IPS-NIHi11 (cell line): ENCODE measurements at regions not wholly inside any gene's neighbourhood (a gene's known extent, or its start where the extent isn't known, plus 50 kb on each side); places are given as distances from the start of the nearest gene placed in this dataset.

Experiments used
- DNase-seq: peaks from one replicate; pipeline ENCODE4 v3.0.0; 2012; ENCODE audit warnings: mixed read lengths, low spot score

DNA sequence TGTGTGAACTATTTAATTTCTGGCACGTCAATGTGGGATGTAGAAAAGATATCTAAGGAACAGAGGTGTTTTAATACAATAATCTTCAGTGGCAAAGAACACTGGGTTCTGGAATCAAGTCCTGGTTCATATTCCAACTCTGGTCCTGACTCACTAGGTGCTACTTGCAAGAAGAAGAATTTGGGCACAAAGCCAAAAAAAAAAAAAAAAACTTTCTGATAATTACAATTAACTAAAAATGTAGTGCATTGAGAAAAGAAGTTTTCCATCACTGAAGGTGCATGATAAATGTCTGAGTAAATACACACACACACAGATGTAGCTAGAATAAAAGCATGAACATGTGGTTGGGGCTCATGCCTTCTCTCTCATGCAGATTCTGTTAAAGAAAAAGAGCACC lies 424.4 kb upstream of the REG3G start:
- DNase-seq = no peak

DNA sequence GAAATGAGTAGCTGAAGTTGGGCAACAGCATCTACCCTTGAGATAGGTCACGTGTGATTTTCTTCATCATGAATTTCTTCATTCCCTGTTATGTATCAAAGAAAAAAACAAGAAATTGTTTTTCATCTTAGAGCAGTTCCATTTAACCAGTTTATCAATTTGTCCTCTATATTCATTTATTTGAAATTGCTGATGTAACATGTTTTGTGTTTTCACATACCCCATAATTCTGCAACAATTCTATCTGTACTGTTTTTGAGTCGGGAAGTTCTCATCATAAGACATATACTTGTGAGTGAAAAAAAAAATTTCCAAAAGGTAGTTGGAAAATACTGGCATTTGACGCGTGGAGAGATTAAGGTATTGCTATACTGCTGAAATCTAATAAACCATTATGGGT lies 422.6 kb upstream of the REG3G start:
- no peak for DNase-seq

GRCh38 chr2:78606895-78607294 lies 418.6 kb upstream of the REG3G start:
- DNase-seq = no peak

- no peak for DNase-seq
These were observed 410.8 kb upstream of the REG3G start for GRCh38 chr2:78614726-78615125.

DNA sequence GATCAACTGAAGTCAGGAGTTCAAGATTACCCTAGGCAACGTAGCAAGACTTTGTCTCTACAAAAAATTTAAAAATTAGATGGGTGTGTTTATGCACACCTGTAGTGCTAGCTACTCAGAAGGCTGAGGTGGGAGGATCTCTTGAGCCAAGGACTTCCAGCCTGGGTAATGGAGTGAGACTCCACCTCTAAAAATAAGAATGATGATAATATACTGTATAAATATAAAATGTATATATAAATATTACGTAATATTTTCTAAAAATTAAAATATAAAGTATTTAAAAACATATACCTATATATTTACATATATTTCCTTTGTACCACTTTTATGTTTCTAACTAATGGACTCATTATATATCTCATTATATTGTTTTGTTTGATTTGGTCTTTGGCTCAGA lies 409.5 kb upstream of the REG3G start:
- DNase-seq = no peak

GRCh38 chr2:78634425-78634824 lies 391.1 kb upstream of the REG3G start:
- no peak for DNase-seq

DNA sequence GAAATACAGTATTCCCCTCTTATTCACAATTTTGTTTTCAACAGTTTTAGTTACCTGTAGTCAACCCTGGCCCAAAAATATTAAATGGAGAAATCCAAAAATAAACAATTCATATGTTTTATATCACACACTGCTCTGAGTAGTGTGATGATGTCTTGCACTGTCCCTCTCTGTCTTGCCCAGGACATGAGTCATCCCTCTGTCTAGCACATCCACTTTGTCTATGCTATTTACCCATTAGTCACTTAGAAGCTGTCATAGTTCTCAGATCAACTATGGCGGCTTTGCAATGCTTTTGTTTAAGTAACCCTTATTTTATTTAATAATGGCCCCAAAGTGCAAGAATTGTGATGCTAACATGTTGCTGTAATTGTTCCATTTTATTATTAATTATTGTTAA lies 380.6 kb upstream of the REG3G start:
- no peak for DNase-seq

DNA sequence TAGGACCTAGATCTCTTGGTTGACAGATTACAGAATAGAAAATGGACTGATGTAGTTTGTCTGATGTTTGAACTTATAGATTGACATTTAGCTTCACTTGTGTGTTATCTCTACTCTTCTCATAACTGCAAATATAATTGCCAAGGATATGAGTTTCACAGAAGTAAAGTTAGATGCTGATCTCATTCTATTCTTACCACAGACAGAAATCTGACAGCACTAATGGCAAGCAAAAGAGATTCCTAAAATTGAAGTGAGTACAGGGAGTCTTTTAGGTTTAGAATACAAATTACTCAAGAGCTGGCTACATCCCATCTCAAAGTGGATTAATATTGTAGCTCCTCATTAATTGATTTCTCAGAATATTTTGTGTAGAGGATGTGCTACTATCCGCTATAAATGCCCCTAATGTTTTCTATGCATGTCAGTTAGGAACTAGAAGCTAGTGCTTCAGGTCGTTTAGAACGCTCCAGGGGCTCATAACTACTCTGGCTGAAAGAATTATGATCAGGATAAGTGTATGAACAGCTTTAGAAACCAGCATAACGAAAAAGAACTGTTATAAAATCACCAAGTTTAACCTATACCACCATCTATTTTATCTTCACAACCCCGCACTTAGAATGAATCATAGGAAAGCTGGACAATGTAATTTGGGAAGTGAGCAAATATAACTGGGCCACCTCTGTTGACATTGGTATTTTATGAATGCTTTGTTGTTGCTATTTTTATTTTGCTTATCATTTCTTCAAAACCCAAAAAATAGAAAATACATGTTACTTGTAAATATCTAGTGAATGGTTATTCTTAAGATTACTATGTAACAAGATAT lies 378.8 kb upstream of the REG3G start:
- no peak for DNase-seq

DNA sequence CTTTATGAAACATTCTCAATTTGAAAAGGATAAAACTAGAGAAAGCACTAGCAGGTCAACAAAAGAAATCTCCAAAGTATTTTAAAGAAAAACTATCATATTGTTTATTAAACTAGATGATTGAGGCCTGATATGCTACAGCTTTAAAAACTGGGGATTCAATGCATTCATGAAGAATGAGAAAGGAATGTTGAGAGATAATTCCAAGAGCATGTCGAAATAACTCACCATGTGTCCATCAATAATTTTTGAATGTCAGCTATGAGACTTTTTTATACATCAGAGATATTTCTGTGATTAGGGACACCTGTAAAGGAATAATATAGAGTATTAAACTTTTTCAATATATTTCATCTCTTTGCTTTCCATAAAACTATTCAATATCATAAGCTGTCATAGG lies 376.9 kb upstream of the REG3G start:
- DNase-seq = no peak

- no peak for DNase-seq
These were observed 370.6 kb upstream of the REG3G start for GRCh38 chr2:78654941-78655340.

- no peak for DNase-seq
These were observed 348.4 kb upstream of the REG3G start for GRCh38 chr2:78676921-78677696.

GRCh38 chr2:78677774-78678173 lies 347.7 kb upstream of the REG3G start:
- DNase-seq = no peak

- no peak for DNase-seq
These were observed 344.1 kb upstream of the REG3G start for GRCh38 chr2:78681386-78681785.

GRCh38 chr2:78682781-78683180 lies 342.7 kb upstream of the REG3G start:
- DNase-seq = no peak

GRCh38 chr2:78686625-78687153 lies 338.8 kb upstream of the REG3G start:
- no peak for DNase-seq

- DNase-seq = no peak
These were observed 325.8 kb upstream of the REG3G start for GRCh38 chr2:78699696-78700095.

GRCh38 chr2:78701546-78701945 lies 324.0 kb upstream of the REG3G start:
- DNase-seq = no peak

- no peak for DNase-seq
These were observed 317.6 kb upstream of the REG3G start for GRCh38 chr2:78707776-78708386.

DNA sequence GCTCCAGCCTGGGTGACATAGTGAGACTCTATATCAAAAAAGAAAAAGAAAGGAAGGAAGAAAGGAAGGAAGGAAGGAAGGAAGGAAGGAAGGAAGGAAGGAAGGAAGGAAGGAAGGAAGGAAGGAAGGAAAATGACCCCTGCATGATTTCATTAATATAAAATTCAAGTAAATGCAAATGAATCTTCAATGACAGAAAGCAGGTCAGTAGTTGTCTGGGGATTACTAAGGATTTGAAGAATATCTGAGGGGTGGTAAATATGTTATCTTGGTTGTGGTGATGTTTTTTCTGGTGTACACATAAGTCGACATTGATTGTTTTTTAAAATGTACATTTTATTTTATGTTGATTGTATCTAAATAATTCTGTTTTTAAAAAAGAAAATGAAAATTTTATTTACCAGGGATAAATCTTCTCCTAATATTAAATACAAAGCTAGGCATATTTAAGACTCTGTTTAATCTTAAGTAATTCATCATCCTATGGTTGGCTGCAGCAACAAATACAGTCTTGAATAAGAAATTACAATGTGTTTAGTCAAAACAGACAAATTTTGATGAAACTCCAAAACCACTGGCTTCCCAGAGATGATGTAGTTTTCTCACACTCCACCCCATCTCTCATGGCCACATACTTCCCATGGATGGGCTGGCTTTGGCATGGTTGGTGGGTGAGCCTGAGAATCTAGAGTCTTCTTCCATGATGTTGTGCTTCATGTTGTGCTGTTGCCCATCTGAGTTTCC lies 314.7 kb upstream of the REG3G start:
- DNase-seq = no peak

- no peak for DNase-seq
These were observed 310.2 kb upstream of the REG3G start for GRCh38 chr2:78715293-78715692.

DNA sequence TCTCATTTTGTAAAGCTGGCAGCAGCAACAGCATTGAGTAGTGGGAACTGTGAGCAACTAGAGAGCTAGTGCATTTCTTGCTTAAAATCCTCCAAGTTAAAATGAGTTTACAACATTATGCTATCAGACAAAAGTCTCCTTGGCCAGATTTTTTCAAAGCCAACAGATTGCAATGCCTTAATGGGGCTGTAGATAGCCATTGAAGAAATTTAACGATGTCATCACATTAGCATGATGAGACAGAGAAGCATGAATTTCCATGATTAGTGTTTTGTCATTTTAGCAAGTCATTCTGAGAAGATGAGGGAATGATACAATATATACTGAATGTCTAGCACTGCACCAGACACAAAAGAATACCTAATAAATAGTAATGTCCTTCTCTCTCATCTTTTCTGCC lies 307.5 kb upstream of the REG3G start:
- no peak for DNase-seq

- no peak for DNase-seq
These were observed 307.0 kb upstream of the REG3G start for GRCh38 chr2:78718473-78718872.
